GM12878 (cell line): ENCODE measurements at regions not wholly inside any gene's neighbourhood (a gene's known extent, or its start where the extent isn't known, plus 50 kb on each side); places are given as distances from the start of the nearest gene placed in this dataset.

Source experiments
- ATAC-seq: fragments of 200-7000 bp; cut with Tn5 transposase; 3 replicates; pipeline ENCODE4 v1.9.1; 2020; ENCODE audit warnings: mild to moderate bottlenecking, moderate library complexity
- BruUV-seq: library from RNA; stranded (reverse); fragments of 400-500 nt; replicated peaks from 2 replicates; lab custom pipeline; 2021; lab: Mats Ljungman, UMichigan
- CTCF ChIA-PET: fragments of 300-600 bp; sonication (Branson Sonifier 250); formaldehyde crosslinking; extraction: SDS; loops from one replicate; lab custom pipeline; 2021; ENCODE audit warnings: inconsistent platforms; lab: Yijun Ruan, JAX
- POLR2A ChIA-PET: fragments of 350-600 bp; formaldehyde crosslinking; extraction: SDS; loops from one replicate; lab custom pipeline; 2021; ENCODE audit warnings: inconsistent platforms; lab: Charles Lee
- RAD21 ChIA-PET: fragments of 300-600 bp; sonication (Branson Sonifier 250); formaldehyde crosslinking; loops from one replicate; lab custom pipeline; 2023; ENCODE audit warnings: antibody characterized with exemption; ENCODE audit not compliant: unreplicated experiment; lab: Charles Lee
- SMC1A ChIA-PET: fragments of 300-600 bp; sonication (Branson Sonifier 250); formaldehyde crosslinking; loops from one replicate; lab custom pipeline; 2023; ENCODE audit not compliant: unreplicated experiment, uncharacterized antibody; lab: Charles Lee
- DNase-seq: peaks from one replicate; pipeline ENCODE4 v3.0.0-alpha.2; 2011; ENCODE audit warnings: low read depth, low spot score
- FAIRE-seq: peaks from 3 replicates; lab custom pipeline; 2011; peaks lifted over from hg19 to GRCh38; lab: Jason Lieb, UNC
- H2AFZ ChIP-seq: 2 replicates; pipeline ENCODE4 v1.6.0; 2011; ENCODE audit warnings: low read depth, low read length, control low read depth; ENCODE audit not compliant: control insufficient read depth
- H3K27ac ChIP-seq: 2 replicates; pipeline ENCODE4 v1.5.1; 2011; ENCODE audit warnings: control low read depth; ENCODE audit not compliant: control insufficient read depth, insufficient read depth
- H3K27me3 ChIP-seq, 2 experiments: replicated peaks in 1 of 2; 2 replicates each; pipeline versions ENCODE4 v1.6.0 to v1.6.1; 2011; ENCODE audit warnings: low read length in 1 of 2; ENCODE audit not compliant: control insufficient read depth in 2 of 2, insufficient read depth in 2 of 2
- H3K36me3 ChIP-seq, 2 experiments: 2 replicates each; pipeline ENCODE4 v1.5.1; 2011; ENCODE audit warnings: low read length in 1 of 2; ENCODE audit not compliant: control insufficient read depth in 2 of 2, insufficient read depth in 2 of 2
- H3K4me1 ChIP-seq: 2 replicates; pipeline ENCODE4 v1.6.1; 2011; ENCODE audit warnings: mild to moderate bottlenecking, low read length, moderate library complexity, mixed read lengths; ENCODE audit not compliant: control insufficient read depth, insufficient read depth
- H3K4me2 ChIP-seq: 2 replicates; pipeline ENCODE4 v1.6.0; 2011; ENCODE audit warnings: control low read depth; ENCODE audit not compliant: control insufficient read depth, insufficient read depth
- H3K4me3 ChIP-seq: fragments of 200-600 bp; sonication (generic); 2 replicates; pipeline ENCODE4 v1.5.1; 2016
- H3K79me2 ChIP-seq: 2 replicates; pipeline ENCODE4 v1.6.0; 2011; ENCODE audit warnings: low read length; ENCODE audit not compliant: control insufficient read depth, insufficient read depth
- H3K9ac ChIP-seq: 2 replicates; pipeline ENCODE4 v1.8.0; 2011; ENCODE audit warnings: low read length, control low read depth, mixed read lengths; ENCODE audit not compliant: control insufficient read depth, insufficient read depth
- H3K9me3 ChIP-seq: replicated peaks from 3 replicates; pipeline ENCODE4 v1.5.1; 2011; ENCODE audit warnings: mild to moderate bottlenecking, low read length; ENCODE audit not compliant: control insufficient read depth, insufficient read depth
- H4K20me1 ChIP-seq: 2 replicates; pipeline ENCODE4 v1.6.0; 2011; ENCODE audit not compliant: control insufficient read depth, insufficient read depth
- ASH2L ChIP-seq: fragments of 300-600, 200-600 bp; sonication (generic); IDR thresholded peaks from 2 replicates; pipeline ENCODE4 v1.6.1; 2017; ENCODE audit warnings: low read depth, mild to moderate bottlenecking, borderline replicate concordance
- CREB1 ChIP-seq: IDR thresholded peaks from 2 replicates; pipeline ENCODE4 v1.6.1; 2012; ENCODE audit warnings: low read depth, mild to moderate bottlenecking, inconsistent platforms
- ELK1 ChIP-seq: IDR thresholded peaks from 2 replicates; pipeline ENCODE4 v1.6.1; 2012; ENCODE audit warnings: low read depth, low read length, improper control_type of control experiment
- IRF4 ChIP-seq: IDR thresholded peaks from 2 replicates; pipeline ENCODE4 v1.6.1; 2011; ENCODE audit warnings: low read depth, low read length
- JUND ChIP-seq: IDR thresholded peaks from 2 replicates; pipeline ENCODE4 v1.6.1; 2012; ENCODE audit warnings: low read depth, mild to moderate bottlenecking, low read length, improper control_type of control experiment, moderate library complexity
- MTA3 ChIP-seq: IDR thresholded peaks from 2 replicates; pipeline ENCODE4 v1.6.1; 2012; ENCODE audit warnings: low read length, inconsistent platforms, borderline replicate concordance
- MYB ChIP-seq: fragments of 150-350 bp; IDR thresholded peaks from 2 replicates; pipeline ENCODE4 v1.6.1; 2014; ENCODE audit warnings: mild to moderate bottlenecking, low read depth, low read length, borderline replicate concordance
- POU2F2 ChIP-seq: IDR thresholded peaks from 3 replicates; pipeline ENCODE4 v1.6.1; 2011; ENCODE audit warnings: low read depth, mild to moderate bottlenecking, low read length, borderline replicate concordance
- RB1 ChIP-seq: fragments of 450-650 bp; formaldehyde crosslinking; IDR thresholded peaks from 2 replicates; pipeline ENCODE4 v1.6.1; 2017; ENCODE audit warnings: mild to moderate bottlenecking, borderline replicate concordance
- RELA ChIP-seq: fragments of 450-650 bp; IDR thresholded peaks from 2 replicates; pipeline ENCODE4 v1.8.0; 2014; ENCODE audit warnings: borderline replicate concordance; ENCODE audit not compliant: partially characterized antibody
- SREBF2 ChIP-seq: IDR thresholded peaks from 2 replicates; pipeline ENCODE4 v1.6.1; 2012; ENCODE audit warnings: mild to moderate bottlenecking, low read length
- TCF12 ChIP-seq: IDR thresholded peaks from 2 replicates; pipeline ENCODE4 v1.6.1; 2011; ENCODE audit warnings: low read depth, mild to moderate bottlenecking, low read length
- WRNIP1 ChIP-seq: IDR thresholded peaks from 2 replicates; pipeline ENCODE4 v1.6.1; 2011; ENCODE audit warnings: low read depth, low read length, improper control_type of control experiment, borderline replicate concordance
- ZBTB33 ChIP-seq: fragments of 450-650 bp; IDR thresholded peaks from 2 replicates; pipeline ENCODE4 v1.6.1; 2017; ENCODE audit warnings: mild to moderate bottlenecking
- WGBS: methylation state at CpG from one replicate; pipeline ENCODE4 v1.1.6; 2016; ENCODE audit warnings: low lambda C conversion rate; ENCODE audit not compliant: insufficient replicate concordance, insufficient coverage; ENCODE audit errors: missing lambda C conversion rate; 5-methylcytosine and 5-hydroxymethylcytosine counted together
- in situ Hi-C: fragments of 300-500 bp; cut with MboI; formaldehyde crosslinking; loops from 9 replicates; pipeline ENCODE4 v1.14.3; 2018; ENCODE audit warnings: mixed read lengths
- intact Hi-C: fragments of 100-400 bp; cut with micrococcal nuclease; formaldehyde crosslinking; loops from one replicate; pipeline ENCODE4 v1.14.2; 2022; ENCODE audit not compliant: unreplicated experiment

- Histone ChIP-seq H3K27ac (no peak overlapping the region), H3K4me3 (no peak overlapping the region), H3K27me3 (no peaks in the 10 kb centered on the region), H3K9me3 (no peaks in the 10 kb centered on the region), H3K36me3 (no peaks in the 10 kb centered on the region), H3K4me2 (no peak overlapping the region), H3K4me1 (no peaks in the 10 kb centered on the region), H3K79me2 (no peaks in the 10 kb centered on the region), H3K9ac (no peak overlapping the region), H4K20me1 (no peaks in the 10 kb centered on the region), H2AFZ (no peak overlapping the region)
- no peak for ATAC-seq
- ChIA-PET RAD21 (no interaction called here), SMC1A (no interaction called here), POLR2A (no interaction called here), CTCF (no interaction called here)
- TF ChIP-seq RELA (no peak), WRNIP1 (no peak), ASH2L (no peak), SREBF2 (no peak), MTA3 (no peak)
- no peak for FAIRE-seq
- WGBS: 7% methylated on average over 3 of the region's 3 CpGs
- in situ Hi-C loops: no loop called here
- no peak for DNase-seq
- intact Hi-C loops: no loop called here
- BruUV-seq: no TSS peak
Observed at GRCh38 chr3:181369637-181370036, 342.1 kb upstream of the SOX2 start.

- DNase-seq (no peak), FAIRE-seq (no peak), ATAC-seq (no peak)
- TF ChIP-seq MYB: no peak
- no peak for TF ChIP-seq ELK1
- no peak for TF ChIP-seq IRF4
- no peak for TF ChIP-seq JUND
- no peak for TF ChIP-seq TCF12
- no peak for TF ChIP-seq CREB1
- no peak for TF ChIP-seq RB1
- no peak for TF ChIP-seq ZBTB33
- TF ChIP-seq POU2F2: no peak
- no peaks in the 10 kb centered on the region for H3K9me3 ChIP-seq
- 5% methylated on average over 1 of the region's 1 CpG for whole genome bisulfite sequencing
- no peaks in the 10 kb centered on the region for H3K36me3 ChIP-seq
- no TSS peak for BruUV-seq
- no peaks in the 10 kb centered on the region for H3K27me3 ChIP-seq
- H3K4me2 ChIP-seq: no peak overlapping the region
- ChIA-PET CTCF (no interaction called here), RAD21 (no interaction called here), POLR2A (no interaction called here), SMC1A (interaction anchor here (1.1 kb wide), 1 partner anchor 16 kb away, joined by 3 read pairs; no protein-coding TSS in a partner anchor)
- in situ Hi-C loops: no loop called here
- no peak overlapping the region for H3K9ac ChIP-seq
- no peak overlapping the region for H3K4me3 ChIP-seq
- no peaks in the 10 kb centered on the region for H4K20me1 ChIP-seq
- intact Hi-C loops: no loop called here
- no peak overlapping the region for H2AFZ ChIP-seq
- H3K27ac ChIP-seq: no peak overlapping the region
- no peaks in the 10 kb centered on the region for H3K79me2 ChIP-seq
- no peaks in the 10 kb centered on the region for H3K4me1 ChIP-seq
Observed at GRCh38 chr3:181363231-181363630, 348.5 kb upstream of the SOX2 start.
